ENCODE measurements at regions not wholly inside any gene's neighbourhood (a gene's known extent, or its start where the extent isn't known, plus 50 kb on each side); places are given as distances from the start of the nearest gene placed in this dataset.
"Not testable (repeated sequence)": the region's sequence is repeated elsewhere in the genome, so short reads cannot be mapped to it uniquely, and the experiment has no call there.

- not testable (repeated sequence) for TF ChIP-seq CTCF, POLR2AphosphoS5, POLR2A, EP300 (IDR thresholded peaks at IDR 0.05)
Measured at GRCh38 chr2:89537862-89538261, 846.4 kb downstream of the RPIA start.
